ENCODE measurements at regions not wholly inside any gene's neighbourhood (a gene's known extent, or its start where the extent isn't known, plus 50 kb on each side); places are given as distances from the start of the nearest gene placed in this dataset.

DNA sequence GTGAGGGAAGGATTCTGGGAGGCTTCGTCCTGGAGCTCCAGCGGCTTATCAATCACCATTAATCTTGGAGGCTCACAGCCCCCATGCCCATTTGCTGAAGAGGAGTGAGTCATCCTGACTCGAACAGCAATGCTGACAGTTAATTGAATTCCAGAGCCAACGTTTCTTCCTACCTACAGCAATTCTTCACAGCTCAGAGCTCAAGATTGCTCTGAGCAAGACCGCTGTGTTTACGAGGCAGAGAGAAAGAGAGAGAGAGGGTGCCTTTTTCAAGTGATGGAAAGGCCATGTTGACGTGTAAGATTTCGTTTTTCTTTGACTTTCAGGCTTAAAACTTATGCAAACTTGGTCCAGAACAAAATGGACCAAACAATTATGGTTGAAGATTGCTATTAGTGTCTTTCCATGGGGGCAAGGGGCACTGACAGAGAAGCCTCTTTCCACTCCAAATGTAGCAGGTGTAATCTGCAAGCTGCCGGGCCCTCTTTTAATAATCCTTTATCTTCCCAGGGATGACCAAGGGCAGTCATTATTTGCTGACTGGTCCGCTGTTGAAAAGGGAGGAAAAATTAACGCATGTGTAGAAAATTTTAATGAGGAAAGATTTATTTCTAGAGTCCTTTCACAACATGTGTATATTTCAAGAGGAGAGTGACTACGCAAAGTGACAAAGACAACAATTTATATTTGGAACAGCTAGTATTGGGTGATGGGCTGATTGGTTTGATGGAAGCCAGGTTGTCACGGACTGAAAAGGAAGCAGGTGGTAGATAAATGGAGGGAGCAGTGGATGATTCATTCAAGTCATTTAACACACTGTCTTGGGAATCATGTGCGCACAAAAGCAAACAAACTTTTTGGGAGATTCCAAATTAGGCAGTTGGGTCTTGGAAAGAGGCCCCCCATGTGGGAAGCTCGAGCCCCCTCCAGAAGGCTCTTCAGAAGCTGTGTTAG lies 136.1 kb upstream of the IRF2BP2 start:
- H3K9me3 ChIP-seq: no peaks in the 10 kb centered on the region
- in situ Hi-C loops (cut with MboI; ENCODE audit: low pct_ligation_motif_present in 1 of 4, low pct_unique_long_range_greater_than_20kb in 1 of 4, low sequenced_read_pairs in 3 of 4): loop anchor here in 3 of 4 donors (25.0 kb wide), 1 partner anchor 91 kb away; no protein-coding TSS in a partner anchor
- H3K27ac ChIP-seq: no peak overlapping the region

DNA sequence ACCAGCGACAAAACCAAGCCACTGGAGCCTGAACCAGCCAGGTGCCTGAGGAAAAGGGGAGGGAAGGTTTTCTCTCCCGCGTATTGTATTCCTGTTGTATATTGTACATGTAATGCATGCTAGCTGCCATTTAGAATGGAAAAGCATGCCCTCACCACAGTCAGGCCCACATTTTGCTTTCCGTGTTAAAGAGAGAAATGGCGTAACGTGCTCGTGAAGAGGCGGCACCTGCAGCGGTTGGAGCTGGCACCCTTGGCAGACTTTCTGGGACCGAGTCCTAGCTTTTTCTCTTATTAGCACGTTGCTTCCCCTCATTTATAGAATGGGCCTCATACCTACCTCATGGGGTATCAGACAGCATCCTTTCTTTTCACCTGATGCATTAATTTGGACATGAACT lies 135.3 kb upstream of the IRF2BP2 start:
- no peaks in the 10 kb centered on the region for H3K36me3 ChIP-seq
- DNase-seq: no peak
- no peaks in the 10 kb centered on the region for H3K27me3 ChIP-seq
- WGBS, 2 donors (ENCODE audit: low coverage in 1 of 2): 92 to 100% methylated on average over 9 to 11 of the region's 11 CpGs
- intact Hi-C loops (cut with DNase I; ENCODE audit: low total_unique reads): no loop called here
- H3K4me3 ChIP-seq: no peak overlapping the region
- TF ChIP-seq POLR2AphosphoS5 (IDR thresholded peaks at IDR 0.05) (no peak), EP300 (IDR thresholded peaks at IDR 0.05; ENCODE audit: low read depth) (no peak), POLR2A (IDR thresholded peaks at IDR 0.05) (no peak)
- TF ChIP-seq, protein P1, sequence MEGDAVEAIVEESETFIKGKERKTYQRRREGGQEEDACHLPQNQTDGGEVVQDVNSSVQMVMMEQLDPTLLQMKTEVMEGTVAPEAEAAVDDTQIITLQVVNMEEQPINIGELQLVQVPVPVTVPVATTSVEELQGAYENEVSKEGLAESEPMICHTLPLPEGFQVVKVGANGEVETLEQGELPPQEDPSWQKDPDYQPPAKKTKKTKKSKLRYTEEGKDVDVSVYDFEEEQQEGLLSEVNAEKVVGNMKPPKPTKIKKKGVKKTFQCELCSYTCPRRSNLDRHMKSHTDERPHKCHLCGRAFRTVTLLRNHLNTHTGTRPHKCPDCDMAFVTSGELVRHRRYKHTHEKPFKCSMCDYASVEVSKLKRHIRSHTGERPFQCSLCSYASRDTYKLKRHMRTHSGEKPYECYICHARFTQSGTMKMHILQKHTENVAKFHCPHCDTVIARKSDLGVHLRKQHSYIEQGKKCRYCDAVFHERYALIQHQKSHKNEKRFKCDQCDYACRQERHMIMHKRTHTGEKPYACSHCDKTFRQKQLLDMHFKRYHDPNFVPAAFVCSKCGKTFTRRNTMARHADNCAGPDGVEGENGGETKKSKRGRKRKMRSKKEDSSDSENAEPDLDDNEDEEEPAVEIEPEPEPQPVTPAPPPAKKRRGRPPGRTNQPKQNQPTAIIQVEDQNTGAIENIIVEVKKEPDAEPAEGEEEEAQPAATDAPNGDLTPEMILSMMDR (IDR thresholded peaks at IDR 0.05): no peak
- H3K4me1 ChIP-seq: peaks cover 0 to 11% (median 4%) of the 10 kb centered on the region in 4 donors
- no peak overlapping the region for H3K27ac ChIP-seq
- no peaks in the 10 kb centered on the region for H3K9me3 ChIP-seq
- in situ Hi-C loops (cut with MboI; ENCODE audit: low pct_ligation_motif_present in 1 of 4, low pct_unique_long_range_greater_than_20kb in 1 of 4, low sequenced_read_pairs in 3 of 4): loop anchor here in 3 of 4 donors (25.0 kb wide), 1 partner anchor 92 kb away; no protein-coding TSS in a partner anchor

More for the DNA sequence above, 136.1 kb upstream of the IRF2BP2 start:
- Histone ChIP-seq H3K36me3 (no peaks in the 10 kb centered on the region), H3K4me1 (peaks cover 0 to 15% (median 9%) of the 10 kb centered on the region in 4 donors), H3K27me3 (no peaks in the 10 kb centered on the region), H3K4me3 (no peak overlapping the region)
- intact Hi-C loops (cut with DNase I; ENCODE audit: low total_unique reads): no loop called here
- DNase-seq: no peak
- WGBS, 2 donors (ENCODE audit: low coverage in 1 of 2): 79 to 83% methylated on average over 11 to 15 of the region's 15 CpGs
- no peak for TF ChIP-seq EP300 (IDR thresholded peaks at IDR 0.05; ENCODE audit: low read depth)
- TF ChIP-seq, protein P1 (IDR thresholded peaks at IDR 0.05): no peak
- no peak for TF ChIP-seq POLR2A (IDR thresholded peaks at IDR 0.05)
- no peak for TF ChIP-seq POLR2AphosphoS5 (IDR thresholded peaks at IDR 0.05)

DNA sequence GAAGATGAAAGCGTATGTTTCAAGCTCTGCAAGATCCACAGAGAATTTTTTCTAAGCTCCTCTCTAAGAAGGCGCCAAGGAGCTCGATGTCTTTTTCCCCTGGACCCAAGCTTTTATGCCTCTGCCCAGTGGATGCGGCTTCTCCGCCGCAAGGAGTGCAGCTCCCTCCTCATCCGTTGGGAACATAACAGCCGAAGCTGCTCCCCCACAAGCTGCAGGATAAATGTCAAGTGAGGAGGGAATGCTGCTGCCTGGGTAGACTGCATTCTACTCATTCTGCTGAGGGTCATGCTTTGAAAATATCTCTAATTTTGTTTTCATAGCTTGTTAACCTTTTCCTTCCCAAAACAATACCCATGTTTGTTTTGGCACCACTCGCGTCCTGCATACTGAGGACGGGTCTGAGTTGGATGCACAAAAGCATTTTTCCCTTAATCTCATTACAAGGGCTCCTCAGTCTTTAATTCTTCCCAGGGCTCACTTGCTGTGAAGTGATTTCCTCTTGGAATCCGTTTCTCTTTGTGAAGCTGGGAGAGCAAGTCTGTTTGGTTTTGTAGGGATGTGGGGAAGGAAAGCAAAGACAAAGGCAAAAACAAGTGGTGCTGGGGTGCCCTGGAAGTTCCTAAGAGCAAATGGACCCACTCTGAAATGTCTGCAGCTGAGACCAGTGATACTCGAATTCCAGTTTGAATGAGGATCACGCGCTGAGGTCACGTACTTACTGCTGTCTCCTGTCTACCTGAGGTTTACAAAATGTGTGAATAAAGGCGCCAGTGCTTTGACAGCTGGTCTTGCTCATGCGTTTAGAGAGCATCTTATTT lies 134.0 kb upstream of the IRF2BP2 start:
- H3K4me3 ChIP-seq: no peak overlapping the region
- peaks cover 0 to 11% (median 4%) of the 10 kb centered on the region in 4 donors for H3K4me1 ChIP-seq
- intact Hi-C loops (cut with DNase I; ENCODE audit: low total_unique reads) (no loop called here), in situ Hi-C loops (cut with MboI; ENCODE audit: low pct_ligation_motif_present in 1 of 4, low pct_unique_long_range_greater_than_20kb in 1 of 4, low sequenced_read_pairs in 3 of 4) (loop anchor here in 3 of 4 donors (25.0 kb wide), 1 partner anchor 93 kb away; no protein-coding TSS in a partner anchor)
- H3K27me3 ChIP-seq: no peaks in the 10 kb centered on the region
- H3K27ac ChIP-seq: peak overlapping the region; percentile 10 to 43 (median 32)
- H3K36me3 ChIP-seq: no peaks in the 10 kb centered on the region
- H3K9me3 ChIP-seq: no peaks in the 10 kb centered on the region
- TF ChIP-seq, protein P1 (IDR thresholded peaks at IDR 0.05): no peak
- TF ChIP-seq EP300 (IDR thresholded peaks at IDR 0.05; ENCODE audit: low read depth): no peak
- TF ChIP-seq POLR2AphosphoS5 (IDR thresholded peaks at IDR 0.05): no peak
- TF ChIP-seq POLR2A (IDR thresholded peaks at IDR 0.05): no peak
- DNase-seq: no peak
- WGBS, 2 donors (ENCODE audit: low coverage in 1 of 2): 57 to 60% methylated on average over 8 to 18 of the region's 18 CpGs

DNA sequence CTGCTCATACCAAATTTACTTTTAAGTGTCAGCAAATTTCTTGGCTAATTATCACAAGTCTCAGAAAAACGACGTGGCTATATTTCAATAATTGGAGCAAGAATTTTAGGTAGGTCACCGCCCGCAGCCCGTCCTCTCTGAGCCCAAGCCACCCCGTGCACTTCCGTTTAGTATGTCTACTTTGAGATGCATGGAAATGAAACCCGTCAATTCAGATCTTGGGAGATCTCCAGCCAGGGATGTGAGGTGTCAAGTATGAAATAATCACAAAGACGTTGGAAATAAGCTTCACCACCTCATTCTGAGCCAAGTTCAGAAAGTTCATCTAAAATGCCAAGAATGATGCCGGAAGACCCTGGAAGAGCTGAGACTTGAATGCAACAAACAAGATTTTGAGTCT lies 132.6 kb upstream of the IRF2BP2 start:
- intact Hi-C loops (cut with DNase I; ENCODE audit: low total_unique reads): no loop called here
- no peak for DNase-seq
- in situ Hi-C loops (cut with MboI; ENCODE audit: low pct_ligation_motif_present in 1 of 4, low pct_unique_long_range_greater_than_20kb in 1 of 4, low sequenced_read_pairs in 3 of 4): loop anchor here in 3 of 4 donors (25.0 kb wide), 1 partner anchor 95 kb away; no protein-coding TSS in a partner anchor
- TF ChIP-seq POLR2A (IDR thresholded peaks at IDR 0.05) (no peak), EP300 (IDR thresholded peaks at IDR 0.05; ENCODE audit: low read depth) (no peak), POLR2AphosphoS5 (IDR thresholded peaks at IDR 0.05) (no peak)
- TF ChIP-seq, protein P1 (IDR thresholded peaks at IDR 0.05): no peak
- H3K27me3 ChIP-seq: no peaks in the 10 kb centered on the region
- H3K4me1 ChIP-seq: peaks cover 0 to 11% (median 4%) of the 10 kb centered on the region in 4 donors
- no peaks in the 10 kb centered on the region for H3K9me3 ChIP-seq
- H3K27ac ChIP-seq: no peak overlapping the region
- H3K4me3 ChIP-seq: no peak overlapping the region
- H3K36me3 ChIP-seq: no peaks in the 10 kb centered on the region
- 80 to 87% methylated on average over 10 of the region's 10 CpGs for WGBS, 2 donors (ENCODE audit: low coverage in 1 of 2)

Data from transverse colon (tissue), 4 donors.